C4-2B (cell line): ENCODE measurements at regions not wholly inside any gene's neighbourhood (a gene's known extent, or its start where the extent isn't known, plus 50 kb on each side); places are given as distances from the start of the nearest gene placed in this dataset.

ENCODE experiments used
- CTCF ChIP-seq: fragments of 450-650 bp; conservative IDR thresholded peaks from 2 replicates; pipeline ENCODE4 v1.5.1; 2017; ENCODE audit warnings: mild to moderate bottlenecking
- ZFX ChIP-seq: fragments of 450-650 bp; IDR thresholded peaks from 2 replicates; pipeline ENCODE4 v1.6.1; 2017

GRCh38 chr14:59081720-59082119 is 106.7 kb upstream of the DAAM1 start:
- TF ChIP-seq CTCF: no peak
- TF ChIP-seq ZFX: no peak
